ENCODE measurements at regions not wholly inside any gene's neighbourhood (a gene's known extent, or its start where the extent isn't known, plus 50 kb on each side); places are given as distances from the start of the nearest gene placed in this dataset.
A peak's percentile ranks its signal among the peaks of the same experiment; 100 is the strongest.
"Not testable (repeated sequence)": the region's sequence is repeated elsewhere in the genome, so short reads cannot be mapped to it uniquely, and the experiment has no call there.

DNA sequence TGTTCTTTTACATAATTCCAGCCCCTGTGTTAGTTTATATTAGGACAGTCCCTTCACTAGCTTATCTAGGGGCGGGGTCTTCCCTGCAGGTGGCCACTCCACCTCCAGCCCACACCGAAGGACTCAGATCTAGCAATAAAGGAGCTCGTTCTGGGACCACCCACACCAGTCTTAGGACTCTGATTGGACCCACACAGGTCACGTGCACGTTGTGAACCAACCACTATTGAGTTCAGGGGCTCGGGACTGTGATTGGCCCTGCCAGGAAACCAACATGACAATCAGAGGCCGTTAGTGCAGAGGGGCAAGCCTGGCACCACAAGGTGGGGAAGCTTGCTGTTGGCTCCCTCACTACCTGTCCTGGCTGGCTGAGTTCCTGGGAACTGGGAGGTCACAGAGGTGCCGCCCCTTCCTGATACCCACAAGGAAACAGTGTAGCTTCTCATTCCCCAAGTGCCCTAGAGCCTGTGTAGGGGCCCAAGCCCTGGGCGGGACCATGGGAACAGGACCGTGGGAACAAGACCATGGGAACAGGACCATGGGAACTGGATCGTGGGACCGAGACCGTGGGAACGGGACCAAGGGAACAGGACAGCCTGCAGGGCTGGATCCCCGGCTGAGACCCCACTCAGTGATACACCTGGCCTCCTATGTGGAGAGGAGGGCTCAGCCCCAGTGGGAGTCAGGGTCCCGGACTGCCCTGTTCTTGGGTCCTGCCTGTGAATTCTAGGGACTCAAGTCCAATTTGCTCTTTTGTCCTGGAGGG lies 297.8 kb downstream of the ADGRD1 start:
- no peak for DNase-seq

DNA sequence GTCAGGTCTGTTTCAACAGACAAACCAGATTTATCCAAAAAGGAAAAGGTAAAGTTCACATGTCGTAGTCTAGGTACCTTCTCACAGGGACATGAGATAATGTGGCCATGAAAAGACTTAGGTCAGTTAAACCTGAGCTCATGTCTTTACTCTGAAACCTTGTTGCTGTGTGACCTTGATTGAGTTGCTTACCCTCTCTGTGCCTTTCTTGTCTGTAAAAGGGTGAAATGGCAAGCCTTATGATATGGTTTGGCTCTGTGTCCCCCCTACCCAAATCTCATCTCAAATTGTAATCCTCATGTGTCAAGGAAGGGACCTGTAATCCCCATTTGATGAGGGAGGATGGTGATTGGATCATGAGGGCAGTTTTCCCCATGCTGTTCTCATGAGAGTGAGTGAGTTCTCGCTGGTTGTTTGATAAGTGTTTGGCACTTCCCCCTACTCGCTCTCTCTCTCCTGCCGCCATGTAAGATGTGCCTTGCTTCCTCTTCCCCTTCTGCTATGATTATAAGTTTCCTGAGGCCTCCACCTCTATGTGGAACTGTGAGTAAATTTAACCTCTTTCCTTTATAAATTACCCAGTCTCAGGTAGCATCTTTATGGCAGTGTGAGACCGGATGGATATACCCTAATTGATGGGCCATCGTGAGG lies 299.8 kb downstream of the ADGRD1 start:
- DNase-seq = no peak

GRCh38 chr12:131254374-131254773 lies 300.7 kb downstream of the ADGRD1 start:
- DNase-seq = no peak

DNA sequence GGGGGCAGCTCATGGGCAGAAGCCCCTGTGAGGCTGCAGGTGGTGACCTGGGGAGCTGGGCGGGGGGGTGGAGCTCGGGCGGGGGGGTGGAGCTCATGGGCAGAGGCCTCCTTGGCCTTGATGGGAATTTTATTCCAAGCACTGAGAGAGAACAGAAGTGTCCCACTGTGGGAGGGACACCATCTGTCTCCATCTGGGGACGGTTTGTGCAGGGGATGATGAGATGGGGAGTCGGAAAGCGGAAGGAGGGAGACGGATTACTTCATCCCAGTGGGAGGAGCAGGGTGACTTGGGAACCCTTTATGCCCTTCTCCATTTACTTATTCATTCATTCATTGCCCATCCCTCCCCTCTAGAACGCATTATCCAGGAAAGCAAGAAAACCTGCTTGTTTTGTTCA lies 304.7 kb downstream of the ADGRD1 start:
- DNase-seq = no peak

- DNase-seq = no peak
Observed at GRCh38 chr12:131260251-131260905, 306.7 kb downstream of the ADGRD1 start.

GRCh38 chr12:131260954-131261353 lies 307.2 kb downstream of the ADGRD1 start:
- no peak for DNase-seq

DNA sequence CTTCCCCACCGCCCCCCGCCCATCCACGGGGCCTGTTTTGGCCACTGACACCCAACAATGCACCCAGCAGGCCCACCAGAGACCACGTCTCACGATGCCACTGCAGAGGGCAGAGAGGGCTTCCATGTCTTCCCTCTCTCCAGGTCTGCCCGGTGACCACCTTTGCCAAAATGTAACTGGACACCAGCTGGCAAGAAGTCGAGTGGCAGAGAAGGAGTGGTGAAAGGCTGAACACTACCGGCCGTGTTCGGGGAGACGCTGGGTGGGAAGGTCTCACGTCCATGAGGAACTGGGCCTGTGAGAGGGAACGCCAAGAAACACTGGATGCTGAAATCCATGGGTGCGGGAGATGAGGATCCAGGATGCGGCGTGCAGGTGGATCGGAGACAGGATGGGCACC lies 308.2 kb downstream of the ADGRD1 start:
- DNase-seq = no peak

DNA sequence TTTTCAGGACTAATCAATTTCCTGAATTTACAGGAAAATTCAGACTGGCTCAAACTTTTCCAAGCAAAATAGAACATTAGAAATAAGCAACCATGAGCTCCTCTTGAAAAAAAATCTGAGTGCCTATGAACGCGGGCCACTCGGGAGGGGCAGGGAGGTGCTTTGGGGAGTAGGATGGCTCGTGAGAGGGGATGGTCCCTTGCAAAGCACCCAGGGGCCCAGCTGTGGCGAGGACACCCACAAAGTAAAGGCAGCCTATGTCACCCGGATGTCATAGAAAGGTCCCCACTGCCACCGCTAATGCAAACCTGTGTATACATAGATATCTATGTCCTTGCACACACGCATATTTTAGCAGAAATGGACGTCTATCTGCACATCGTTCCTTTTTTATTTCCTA lies 309.9 kb downstream of the ADGRD1 start:
- DNase-seq = no peak

- peak; percentile 42 for DNase-seq
Observed at GRCh38 chr12:131264635-131265034, 310.9 kb downstream of the ADGRD1 start.

DNA sequence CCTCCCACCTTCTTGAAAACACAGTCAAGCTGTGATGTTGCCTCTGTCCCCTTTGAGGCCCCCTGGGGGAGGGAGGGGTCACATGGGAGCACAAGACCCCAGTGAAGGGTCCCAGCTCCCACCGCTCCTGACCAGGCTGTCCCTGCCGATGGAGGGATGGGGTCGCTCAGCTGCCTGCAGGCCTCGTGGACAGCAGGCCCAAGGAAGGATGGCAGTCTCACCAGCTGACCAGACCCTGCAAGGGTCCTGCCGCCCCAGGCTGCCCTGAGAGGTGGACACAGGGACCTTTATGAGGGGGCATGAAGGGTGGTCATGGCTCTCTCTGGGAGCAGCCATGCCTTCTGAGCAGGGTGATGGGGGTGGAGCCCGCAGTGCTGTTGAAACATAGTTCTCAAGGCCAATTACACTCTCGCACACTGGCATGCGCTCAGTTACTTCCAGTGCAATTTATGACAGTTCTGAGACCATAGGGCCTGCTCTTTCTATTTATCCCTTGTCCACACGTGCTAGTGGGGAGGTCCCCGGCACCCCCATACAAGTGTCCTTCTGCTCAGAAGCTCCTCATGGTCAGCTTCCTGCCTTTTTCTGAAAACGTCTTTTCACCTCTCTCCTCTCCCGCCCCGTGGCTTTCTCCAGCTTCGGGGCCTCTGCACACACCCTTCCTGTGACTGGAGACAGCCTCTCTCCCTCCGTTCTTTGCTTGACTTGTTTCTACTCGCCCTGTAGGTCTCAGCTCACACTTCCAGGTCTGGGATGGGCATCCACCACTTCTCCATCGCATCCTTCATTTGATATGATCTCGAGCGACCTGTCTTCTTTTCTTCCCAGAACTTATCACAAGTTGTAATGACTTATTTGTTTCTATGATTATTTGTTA lies 313.1 kb downstream of the ADGRD1 start:
- DNase-seq = no peak

DNA sequence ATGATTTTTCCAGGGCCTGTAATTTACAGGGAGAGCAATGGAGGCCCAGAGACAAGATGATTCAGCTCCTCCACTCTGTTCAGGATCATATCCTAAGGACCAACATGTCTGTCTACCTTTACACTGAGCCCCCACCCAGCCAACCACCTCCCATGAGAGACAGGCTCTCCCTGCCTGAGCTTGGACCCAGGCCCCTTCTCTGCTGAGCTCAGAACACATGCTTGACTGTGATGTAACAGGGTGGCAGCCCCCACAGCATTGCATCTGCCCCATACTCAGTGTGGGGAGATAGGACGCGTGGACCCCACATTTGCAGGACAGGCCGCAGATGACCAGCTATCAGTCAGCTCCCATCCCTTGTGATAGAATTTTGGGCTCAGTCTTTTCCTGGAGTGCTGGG lies 313.9 kb downstream of the ADGRD1 start:
- DNase-seq = no peak

DNA sequence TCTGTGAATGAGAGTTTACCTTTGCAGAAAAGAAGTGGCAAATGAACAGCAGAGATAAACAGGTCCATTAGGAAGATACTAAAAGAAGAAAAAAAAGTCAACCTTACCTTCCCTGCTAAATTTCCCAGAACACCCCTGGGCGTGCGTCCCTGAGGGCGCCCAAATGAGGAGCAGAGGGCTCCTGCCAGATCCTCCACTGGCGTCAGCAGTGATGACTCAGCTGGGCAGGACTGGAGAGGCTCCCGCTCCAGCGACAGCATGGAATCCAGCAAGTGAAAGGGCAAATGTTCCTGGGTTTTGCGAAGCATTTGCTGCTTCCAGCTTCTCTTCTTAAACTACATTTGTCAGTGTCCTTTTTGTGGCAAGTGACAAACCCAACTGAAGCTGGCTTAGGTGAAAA lies 314.4 kb downstream of the ADGRD1 start:
- DNase-seq = not testable (repeated sequence)

DNA sequence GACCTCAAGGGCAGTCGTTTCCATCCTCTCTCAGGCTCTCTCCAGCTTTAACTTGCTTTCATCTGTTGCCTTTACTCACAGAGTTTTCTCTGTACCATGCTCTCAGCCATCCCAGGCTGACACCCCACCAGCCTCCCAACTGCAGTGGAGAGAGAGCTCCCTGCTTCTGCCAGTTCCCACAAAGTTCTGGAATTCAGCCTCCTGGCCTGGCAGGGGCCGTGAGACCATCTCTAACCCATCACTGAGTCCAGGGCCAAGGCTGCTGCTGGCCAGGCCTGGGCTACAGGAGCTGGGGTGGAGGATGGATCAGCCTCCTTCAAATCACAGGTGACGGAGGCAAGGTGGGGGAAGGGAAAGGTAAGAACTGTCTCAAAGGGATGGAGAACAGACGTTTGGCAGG lies 314.9 kb downstream of the ADGRD1 start:
- DNase-seq = not testable (repeated sequence)

DNA sequence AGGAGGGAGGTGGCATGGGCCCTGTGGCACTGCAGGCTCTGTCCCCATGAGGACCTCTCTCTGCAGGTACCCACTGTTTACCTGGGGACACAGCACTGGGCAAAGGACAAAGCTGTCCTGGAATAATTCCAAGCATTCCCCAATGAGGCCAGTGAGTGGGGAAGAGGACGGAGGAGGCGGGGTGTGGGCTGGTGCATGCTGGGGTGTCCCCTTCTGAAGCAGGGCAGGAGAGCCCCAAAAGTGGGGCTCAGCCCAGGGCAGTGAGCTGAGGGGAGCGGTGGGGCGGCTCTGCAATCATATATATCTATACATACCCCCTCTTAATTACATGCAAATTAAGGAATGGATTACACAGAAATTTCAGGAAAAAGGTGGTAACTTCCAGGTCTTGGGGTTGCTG lies 315.8 kb downstream of the ADGRD1 start:
- no peak for DNase-seq

- DNase-seq = not testable (repeated sequence)
Observed at GRCh38 chr12:131269977-131270376, 316.3 kb downstream of the ADGRD1 start.

DNA sequence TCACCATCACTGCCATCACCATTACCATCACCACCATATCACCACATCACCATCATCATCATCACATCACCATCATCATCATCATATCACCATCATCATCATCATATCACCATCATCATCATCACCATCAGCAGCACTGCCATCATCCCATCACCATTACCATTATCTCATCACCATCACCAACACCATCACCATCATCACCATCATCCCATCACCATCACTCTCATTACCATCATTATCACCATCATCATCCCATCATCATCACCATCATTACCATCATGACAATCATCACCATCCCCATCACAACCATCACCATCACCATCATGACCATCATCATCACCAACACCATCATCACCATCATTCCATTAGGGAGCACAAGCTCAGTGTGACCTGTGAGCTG lies 318.0 kb downstream of the ADGRD1 start:
- DNase-seq = no peak

- not testable (repeated sequence) for DNase-seq
Observed at GRCh38 chr12:131272283-131272814, 318.6 kb downstream of the ADGRD1 start.

GRCh38 chr12:131273291-131273845 lies 319.7 kb downstream of the ADGRD1 start:
- DNase-seq = no peak

DNA sequence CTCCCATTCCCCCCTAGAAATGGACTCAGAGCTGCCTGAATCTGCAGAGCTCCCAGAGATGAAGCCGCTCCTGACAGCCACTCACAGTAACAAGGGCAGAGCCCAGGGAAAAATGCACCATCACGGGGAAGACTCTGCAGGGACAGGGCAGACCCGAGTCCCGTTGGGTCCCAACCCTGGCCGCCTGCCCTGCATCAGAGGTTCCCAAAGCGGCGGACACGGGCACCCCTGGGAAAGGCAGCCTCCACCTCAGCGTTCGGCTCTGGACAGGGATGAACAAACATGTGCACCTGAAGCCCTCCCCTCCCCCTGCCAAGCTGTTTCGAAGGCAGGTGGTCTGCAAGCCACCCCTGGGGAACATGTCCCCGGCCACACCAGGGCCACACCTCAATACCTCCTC lies 320.4 kb downstream of the ADGRD1 start:
- DNase-seq = no peak

- DNase-seq = no peak
Observed at GRCh38 chr12:131274906-131275305, 321.2 kb downstream of the ADGRD1 start.

- no peak for DNase-seq
Observed at GRCh38 chr12:131275824-131276223, 322.1 kb downstream of the ADGRD1 start.

DNA sequence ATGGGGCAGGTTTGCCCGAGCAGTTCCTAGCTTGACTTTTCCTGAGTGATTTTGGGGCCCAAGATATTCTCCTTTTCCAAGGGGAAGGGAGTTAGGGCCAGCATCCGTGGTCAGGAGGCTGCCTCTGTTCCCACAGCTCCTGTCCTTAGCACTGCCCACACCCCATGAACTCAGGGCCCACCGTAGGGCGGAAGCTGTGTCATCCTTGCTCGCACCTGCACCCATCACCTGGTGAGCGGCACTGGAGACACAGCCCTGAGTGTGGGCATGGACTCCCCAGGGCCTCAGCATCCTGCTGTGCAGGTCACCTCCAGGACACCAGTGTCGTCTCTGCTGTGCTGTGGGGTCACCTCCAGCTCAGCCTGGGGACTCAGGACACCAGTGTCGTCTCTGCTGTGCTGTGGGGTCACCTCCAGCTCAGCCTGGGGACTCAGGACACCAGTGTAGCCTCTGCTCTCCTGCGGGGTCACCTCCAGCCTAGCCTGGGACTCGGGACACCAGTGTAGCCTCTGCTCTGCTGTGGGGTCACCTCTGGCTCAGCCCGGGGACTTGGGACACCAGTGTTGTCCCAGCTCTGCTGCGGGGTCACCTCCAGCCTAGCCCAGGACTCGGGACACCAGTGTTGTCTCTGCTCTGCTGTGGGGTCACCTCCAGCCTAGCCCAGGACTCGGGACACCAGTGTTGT lies 322.9 kb downstream of the ADGRD1 start:
- DNase-seq = no peak
